GM12878 (cell line): ENCODE measurements at regions not wholly inside any gene's neighbourhood (a gene's known extent, or its start where the extent isn't known, plus 50 kb on each side); places are given as distances from the start of the nearest gene placed in this dataset.

Source experiments
- ATAC-seq: fragments of 200-7000 bp; cut with Tn5 transposase; 3 replicates; pipeline ENCODE4 v1.9.1; 2020; ENCODE audit warnings: mild to moderate bottlenecking, moderate library complexity
- BruUV-seq: library from RNA; stranded (reverse); fragments of 400-500 nt; replicated peaks from 2 replicates; lab custom pipeline; 2021; lab: Mats Ljungman, UMichigan
- CTCF ChIA-PET: fragments of 300-600 bp; sonication (Branson Sonifier 250); formaldehyde crosslinking; extraction: SDS; loops from one replicate; lab custom pipeline; 2021; ENCODE audit warnings: inconsistent platforms; lab: Yijun Ruan, JAX
- POLR2A ChIA-PET: fragments of 350-600 bp; formaldehyde crosslinking; extraction: SDS; loops from one replicate; lab custom pipeline; 2021; ENCODE audit warnings: inconsistent platforms; lab: Charles Lee
- RAD21 ChIA-PET: fragments of 300-600 bp; sonication (Branson Sonifier 250); formaldehyde crosslinking; loops from one replicate; lab custom pipeline; 2023; ENCODE audit warnings: antibody characterized with exemption; ENCODE audit not compliant: unreplicated experiment; lab: Charles Lee
- SMC1A ChIA-PET: fragments of 300-600 bp; sonication (Branson Sonifier 250); formaldehyde crosslinking; loops from one replicate; lab custom pipeline; 2023; ENCODE audit not compliant: unreplicated experiment, uncharacterized antibody; lab: Charles Lee
- DNase-seq: peaks from one replicate; pipeline ENCODE4 v3.0.0-alpha.2; 2011; ENCODE audit warnings: low read depth, low spot score
- FAIRE-seq: peaks from 3 replicates; lab custom pipeline; 2011; peaks lifted over from hg19 to GRCh38; lab: Jason Lieb, UNC
- H2AFZ ChIP-seq: 2 replicates; pipeline ENCODE4 v1.6.0; 2011; ENCODE audit warnings: low read depth, low read length, control low read depth; ENCODE audit not compliant: control insufficient read depth
- H3K27ac ChIP-seq: 2 replicates; pipeline ENCODE4 v1.5.1; 2011; ENCODE audit warnings: control low read depth; ENCODE audit not compliant: control insufficient read depth, insufficient read depth
- H3K27me3 ChIP-seq, 2 experiments: replicated peaks in 1 of 2; 2 replicates each; pipeline versions ENCODE4 v1.6.0 to v1.6.1; 2011; ENCODE audit warnings: low read length in 1 of 2; ENCODE audit not compliant: control insufficient read depth in 2 of 2, insufficient read depth in 2 of 2
- H3K36me3 ChIP-seq, 2 experiments: 2 replicates each; pipeline ENCODE4 v1.5.1; 2011; ENCODE audit warnings: low read length in 1 of 2; ENCODE audit not compliant: control insufficient read depth in 2 of 2, insufficient read depth in 2 of 2
- H3K4me1 ChIP-seq: 2 replicates; pipeline ENCODE4 v1.6.1; 2011; ENCODE audit warnings: mild to moderate bottlenecking, low read length, moderate library complexity, mixed read lengths; ENCODE audit not compliant: control insufficient read depth, insufficient read depth
- H3K4me2 ChIP-seq: 2 replicates; pipeline ENCODE4 v1.6.0; 2011; ENCODE audit warnings: control low read depth; ENCODE audit not compliant: control insufficient read depth, insufficient read depth
- H3K4me3 ChIP-seq: fragments of 200-600 bp; sonication (generic); 2 replicates; pipeline ENCODE4 v1.5.1; 2016
- H3K79me2 ChIP-seq: 2 replicates; pipeline ENCODE4 v1.6.0; 2011; ENCODE audit warnings: low read length; ENCODE audit not compliant: control insufficient read depth, insufficient read depth
- H3K9ac ChIP-seq: 2 replicates; pipeline ENCODE4 v1.8.0; 2011; ENCODE audit warnings: low read length, control low read depth, mixed read lengths; ENCODE audit not compliant: control insufficient read depth, insufficient read depth
- H3K9me3 ChIP-seq: replicated peaks from 3 replicates; pipeline ENCODE4 v1.5.1; 2011; ENCODE audit warnings: mild to moderate bottlenecking, low read length; ENCODE audit not compliant: control insufficient read depth, insufficient read depth
- H4K20me1 ChIP-seq: 2 replicates; pipeline ENCODE4 v1.6.0; 2011; ENCODE audit not compliant: control insufficient read depth, insufficient read depth
- HCFC1 ChIP-seq: fragments of 150-350 bp; IDR thresholded peaks from 2 replicates; pipeline ENCODE4 v1.6.1; 2014; ENCODE audit warnings: low read length
- MEF2A ChIP-seq: IDR thresholded peaks from 2 replicates; pipeline ENCODE4 v1.6.1; 2011; ENCODE audit warnings: low read depth, mild to moderate bottlenecking, low read length, moderate library complexity; ENCODE audit not compliant: insufficient read depth
- RAD21 ChIP-seq: IDR thresholded peaks from 2 replicates; pipeline ENCODE4 v1.6.1; 2011; ENCODE audit warnings: mild to moderate bottlenecking, low read depth, low read length, moderate library complexity; ENCODE audit not compliant: insufficient read depth
- SP1 ChIP-seq: IDR thresholded peaks from one replicate; pipeline ENCODE4 v1.6.1; 2011; ENCODE audit warnings: low read depth, low read length
- SUPT20H ChIP-seq: IDR thresholded peaks from 2 replicates; pipeline ENCODE4 v1.6.1; 2011; ENCODE audit warnings: low read depth, mild to moderate bottlenecking, low read length, moderate library complexity, borderline replicate concordance; ENCODE audit not compliant: control insufficient read depth
- WGBS: methylation state at CpG from one replicate; pipeline ENCODE4 v1.1.6; 2016; ENCODE audit warnings: low lambda C conversion rate; ENCODE audit not compliant: insufficient replicate concordance, insufficient coverage; ENCODE audit errors: missing lambda C conversion rate; 5-methylcytosine and 5-hydroxymethylcytosine counted together
- in situ Hi-C: fragments of 300-500 bp; cut with MboI; formaldehyde crosslinking; loops from 9 replicates; pipeline ENCODE4 v1.14.3; 2018; ENCODE audit warnings: mixed read lengths
- intact Hi-C: fragments of 100-400 bp; cut with micrococcal nuclease; formaldehyde crosslinking; loops from one replicate; pipeline ENCODE4 v1.14.2; 2022; ENCODE audit not compliant: unreplicated experiment
- TF ChIP-seq, protein P1 (sequence below): IDR thresholded peaks from 2 replicates; pipeline ENCODE4 v1.6.1; 2012; ENCODE audit warnings: low read depth, low read length, improper control_type of control experiment
- TF ChIP-seq, protein P2 (sequence below): IDR thresholded peaks from 2 replicates; pipeline ENCODE4 v1.6.1; 2011; ENCODE audit warnings: borderline replicate concordance, low read depth, mild to moderate bottlenecking, moderate library complexity, mixed read lengths, low read length; ENCODE audit not compliant: insufficient read depth; ENCODE audit errors: extremely low read length
- TF ChIP-seq, protein P3 (sequence below): fragments of 450-650 bp; IDR thresholded peaks from 2 replicates; pipeline ENCODE4 v1.6.1; 2017; ENCODE audit warnings: mild to moderate bottlenecking, moderate library complexity
- TF ChIP-seq, protein P4 (sequence below): IDR thresholded peaks from 2 replicates; pipeline ENCODE4 v1.6.1; 2011; ENCODE audit warnings: borderline replicate concordance, low read depth, mild to moderate bottlenecking, moderate library complexity, low read length; ENCODE audit not compliant: insufficient read depth, poor library complexity, severe bottlenecking

DNA sequence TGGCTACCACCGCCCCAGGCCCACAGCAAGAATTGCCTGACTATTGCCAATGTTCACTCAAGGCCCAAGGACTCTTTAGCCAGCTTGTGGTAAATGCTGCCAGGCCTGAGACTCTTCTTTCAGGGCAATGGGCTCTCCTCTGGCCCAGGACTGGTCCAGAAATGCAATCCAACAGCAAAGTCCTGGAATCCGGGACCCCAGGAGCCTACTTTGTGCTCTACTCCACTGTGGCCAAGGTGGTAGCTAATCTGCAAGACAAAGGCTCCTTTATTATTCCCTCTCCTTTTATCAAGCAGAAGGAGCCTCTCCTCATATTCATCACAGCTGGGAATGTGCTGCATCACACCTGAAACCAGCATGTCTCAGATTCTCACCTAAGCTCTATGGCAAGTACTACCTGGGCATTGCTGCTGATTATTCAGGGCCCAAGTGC is 107.6 kb upstream of the PRSS58 start:
- FAIRE-seq (no peak), ATAC-seq (no peak), DNase-seq (no peak)
- ChIA-PET RAD21 (no interaction called here), SMC1A (no interaction called here), CTCF (interaction anchor here (0.5 to 1.8 kb wide), 2 partner anchors 21 to 25 kb away, joined by 4 to 6 read pairs; no protein-coding TSS in a partner anchor), POLR2A (no interaction called here)
- Histone ChIP-seq H3K27me3 (no peaks in the 10 kb centered on the region), H3K79me2 (no peaks in the 10 kb centered on the region), H3K4me1 (no peaks in the 10 kb centered on the region), H3K4me2 (no peak overlapping the region), H3K9me3 (no peaks in the 10 kb centered on the region; the same call in 2 of the 3 replicates), H3K9ac (no peak overlapping the region), H3K36me3 (no peaks in the 10 kb centered on the region), H2AFZ (no peak overlapping the region), H3K27ac (no peak overlapping the region), H3K4me3 (no peak overlapping the region), H4K20me1 (no peaks in the 10 kb centered on the region)
- TF ChIP-seq, protein P1, sequence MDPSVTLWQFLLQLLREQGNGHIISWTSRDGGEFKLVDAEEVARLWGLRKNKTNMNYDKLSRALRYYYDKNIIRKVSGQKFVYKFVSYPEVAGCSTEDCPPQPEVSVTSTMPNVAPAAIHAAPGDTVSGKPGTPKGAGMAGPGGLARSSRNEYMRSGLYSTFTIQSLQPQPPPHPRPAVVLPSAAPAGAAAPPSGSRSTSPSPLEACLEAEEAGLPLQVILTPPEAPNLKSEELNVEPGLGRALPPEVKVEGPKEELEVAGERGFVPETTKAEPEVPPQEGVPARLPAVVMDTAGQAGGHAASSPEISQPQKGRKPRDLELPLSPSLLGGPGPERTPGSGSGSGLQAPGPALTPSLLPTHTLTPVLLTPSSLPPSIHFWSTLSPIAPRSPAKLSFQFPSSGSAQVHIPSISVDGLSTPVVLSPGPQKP = no peak
- no peak for TF ChIP-seq RAD21
- TF ChIP-seq SP1 = no peak
- TF ChIP-seq, protein P2, sequence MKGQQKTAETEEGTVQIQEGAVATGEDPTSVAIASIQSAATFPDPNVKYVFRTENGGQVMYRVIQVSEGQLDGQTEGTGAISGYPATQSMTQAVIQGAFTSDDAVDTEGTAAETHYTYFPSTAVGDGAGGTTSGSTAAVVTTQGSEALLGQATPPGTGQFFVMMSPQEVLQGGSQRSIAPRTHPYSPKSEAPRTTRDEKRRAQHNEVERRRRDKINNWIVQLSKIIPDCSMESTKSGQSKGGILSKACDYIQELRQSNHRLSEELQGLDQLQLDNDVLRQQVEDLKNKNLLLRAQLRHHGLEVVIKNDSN = no peak
- no peak for TF ChIP-seq MEF2A
- in situ Hi-C loops (no loop called here), intact Hi-C loops (no loop called here)
- no TSS peak for BruUV-seq
- 0% methylated on average over 2 of the region's 2 CpGs for WGBS

DNA sequence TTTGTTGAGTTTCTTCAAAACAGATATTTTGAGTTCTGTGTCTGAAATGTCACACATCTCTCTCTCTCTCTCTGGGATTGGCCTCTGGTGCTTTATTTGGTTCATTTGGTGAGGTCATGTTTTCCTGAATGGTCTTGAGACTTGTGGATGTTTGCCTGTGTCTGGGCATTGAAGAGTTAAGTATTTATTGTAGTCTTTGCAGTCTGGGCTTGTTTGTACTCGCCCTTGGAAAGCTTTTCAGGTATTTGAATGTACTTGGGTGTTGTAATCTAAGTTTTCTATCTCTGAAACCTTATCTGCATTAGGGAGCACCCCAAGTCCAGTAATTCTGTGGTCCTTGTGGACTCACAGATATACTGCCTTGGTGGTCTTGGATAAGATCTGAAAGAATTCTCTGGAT is 106.7 kb upstream of the PRSS58 start:
- Histone ChIP-seq H2AFZ (no peak overlapping the region), H3K79me2 (no peaks in the 10 kb centered on the region), H3K4me2 (no peak overlapping the region), H3K9ac (no peak overlapping the region), H3K4me1 (no peaks in the 10 kb centered on the region), H3K4me3 (no peak overlapping the region), H4K20me1 (no peaks in the 10 kb centered on the region), H3K9me3 (no peaks in the 10 kb centered on the region; the same call in 2 of the 3 replicates), H3K27ac (no peak overlapping the region), H3K36me3 (no peaks in the 10 kb centered on the region), H3K27me3 (no peaks in the 10 kb centered on the region)
- 0% methylated on average over 1 of the region's 1 CpG for WGBS
- ATAC-seq = no peak
- POLR2A ChIA-PET = no interaction called here
- intact Hi-C loops = no loop called here
- no peak for FAIRE-seq
- no peak for DNase-seq
- RAD21 ChIA-PET = no interaction called here
- no TSS peak for BruUV-seq
- in situ Hi-C loops = no loop called here
- CTCF ChIA-PET = interaction anchor here (1.1 kb wide), 1 partner anchor 10 kb away, joined by 3 read pairs; no protein-coding TSS in a partner anchor
- SMC1A ChIA-PET = no interaction called here
- TF ChIP-seq RAD21 = no peak
- no peak for TF ChIP-seq SUPT20H
- TF ChIP-seq, protein P3, sequence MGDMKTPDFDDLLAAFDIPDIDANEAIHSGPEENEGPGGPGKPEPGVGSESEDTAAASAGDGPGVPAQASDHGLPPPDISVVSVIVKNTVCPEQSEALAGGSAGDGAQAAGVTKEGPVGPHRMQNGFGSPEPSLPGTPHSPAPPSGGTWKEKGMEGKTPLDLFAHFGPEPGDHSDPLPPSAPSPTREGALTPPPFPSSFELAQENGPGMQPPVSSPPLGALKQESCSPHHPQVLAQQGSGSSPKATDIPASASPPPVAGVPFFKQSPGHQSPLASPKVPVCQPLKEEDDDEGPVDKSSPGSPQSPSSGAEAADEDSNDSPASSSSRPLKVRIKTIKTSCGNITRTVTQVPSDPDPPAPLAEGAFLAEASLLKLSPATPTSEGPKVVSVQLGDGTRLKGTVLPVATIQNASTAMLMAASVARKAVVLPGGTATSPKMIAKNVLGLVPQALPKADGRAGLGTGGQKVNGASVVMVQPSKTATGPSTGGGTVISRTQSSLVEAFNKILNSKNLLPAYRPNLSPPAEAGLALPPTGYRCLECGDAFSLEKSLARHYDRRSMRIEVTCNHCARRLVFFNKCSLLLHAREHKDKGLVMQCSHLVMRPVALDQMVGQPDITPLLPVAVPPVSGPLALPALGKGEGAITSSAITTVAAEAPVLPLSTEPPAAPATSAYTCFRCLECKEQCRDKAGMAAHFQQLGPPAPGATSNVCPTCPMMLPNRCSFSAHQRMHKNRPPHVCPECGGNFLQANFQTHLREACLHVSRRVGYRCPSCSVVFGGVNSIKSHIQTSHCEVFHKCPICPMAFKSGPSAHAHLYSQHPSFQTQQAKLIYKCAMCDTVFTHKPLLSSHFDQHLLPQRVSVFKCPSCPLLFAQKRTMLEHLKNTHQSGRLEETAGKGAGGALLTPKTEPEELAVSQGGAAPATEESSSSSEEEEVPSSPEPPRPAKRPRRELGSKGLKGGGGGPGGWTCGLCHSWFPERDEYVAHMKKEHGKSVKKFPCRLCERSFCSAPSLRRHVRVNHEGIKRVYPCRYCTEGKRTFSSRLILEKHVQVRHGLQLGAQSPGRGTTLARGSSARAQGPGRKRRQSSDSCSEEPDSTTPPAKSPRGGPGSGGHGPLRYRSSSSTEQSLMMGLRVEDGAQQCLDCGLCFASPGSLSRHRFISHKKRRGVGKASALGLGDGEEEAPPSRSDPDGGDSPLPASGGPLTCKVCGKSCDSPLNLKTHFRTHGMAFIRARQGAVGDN = no peak
- TF ChIP-seq, protein P4, sequence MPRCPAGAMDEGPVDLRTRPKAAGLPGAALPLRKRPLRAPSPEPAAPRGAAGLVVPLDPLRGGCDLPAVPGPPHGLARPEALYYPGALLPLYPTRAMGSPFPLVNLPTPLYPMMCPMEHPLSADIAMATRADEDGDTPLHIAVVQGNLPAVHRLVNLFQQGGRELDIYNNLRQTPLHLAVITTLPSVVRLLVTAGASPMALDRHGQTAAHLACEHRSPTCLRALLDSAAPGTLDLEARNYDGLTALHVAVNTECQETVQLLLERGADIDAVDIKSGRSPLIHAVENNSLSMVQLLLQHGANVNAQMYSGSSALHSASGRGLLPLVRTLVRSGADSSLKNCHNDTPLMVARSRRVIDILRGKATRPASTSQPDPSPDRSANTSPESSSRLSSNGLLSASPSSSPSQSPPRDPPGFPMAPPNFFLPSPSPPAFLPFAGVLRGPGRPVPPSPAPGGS = no peak
- TF ChIP-seq HCFC1 = no peak
